GM23248 (cell line): ENCODE measurements at regions not wholly inside any gene's neighbourhood (a gene's known extent, or its start where the extent isn't known, plus 50 kb on each side); places are given as distances from the start of the nearest gene placed in this dataset.

ENCODE experiments used
- DNase-seq: peaks from one replicate; pipeline ENCODE4 v3.0.0-alpha.2; 2015
- H2AFZ ChIP-seq: fragments of 200-600 bp; sonication (generic); 2 replicates; pipeline ENCODE4 v1.6.1; 2016; ENCODE audit warnings: antibody characterized with exemption
- H3F3A ChIP-seq: fragments of 200-600 bp; sonication (generic); 2 replicates; pipeline ENCODE4 v1.6.1; 2016; ENCODE audit warnings: mild to moderate bottlenecking, antibody characterized with exemption, mixed run types; ENCODE audit not compliant: insufficient read depth
- H3K27ac ChIP-seq: fragments of 200-600 bp; sonication (generic); 2 replicates; pipeline ENCODE4 v1.5.1; 2016; ENCODE audit warnings: mild to moderate bottlenecking
- H3K27me3 ChIP-seq: fragments of 200-600 bp; sonication (generic); replicated peaks from 2 replicates; pipeline ENCODE4 v1.6.1; 2016; ENCODE audit warnings: mild to moderate bottlenecking; ENCODE audit not compliant: insufficient read depth
- H3K36me3 ChIP-seq: fragments of 200-600 bp; sonication (generic); 2 replicates; pipeline ENCODE4 v1.6.1; 2016; ENCODE audit warnings: low read depth, mild to moderate bottlenecking
- H3K4me1 ChIP-seq: fragments of 200-600 bp; sonication (generic); 2 replicates; pipeline ENCODE4 v1.6.1; 2016; ENCODE audit warnings: mild to moderate bottlenecking; ENCODE audit not compliant: insufficient read depth
- H3K4me2 ChIP-seq: fragments of 200-600 bp; sonication (generic); one replicate; pipeline ENCODE4 v1.6.1; 2016; ENCODE audit warnings: mild to moderate bottlenecking; ENCODE audit not compliant: unreplicated experiment
- H3K4me3 ChIP-seq: fragments of 200-600 bp; sonication (generic); 2 replicates; pipeline ENCODE4 v1.5.1; 2016; ENCODE audit warnings: mild to moderate bottlenecking
- H3K79me2 ChIP-seq: fragments of 200-600 bp; sonication (generic); 2 replicates; pipeline ENCODE4 v1.6.1; 2016; ENCODE audit warnings: mild to moderate bottlenecking; ENCODE audit not compliant: insufficient read depth
- H3K9ac ChIP-seq: fragments of 200-600 bp; sonication (generic); 2 replicates; pipeline ENCODE4 v1.6.1; 2016; ENCODE audit warnings: mild to moderate bottlenecking
- H3K9me2 ChIP-seq: fragments of 200-600 bp; sonication (generic); 2 replicates; pipeline ENCODE4 v1.6.1; 2016; ENCODE audit warnings: mixed run types, mild to moderate bottlenecking, moderate library complexity; ENCODE audit not compliant: insufficient read depth
- H3K9me3 ChIP-seq: fragments of 200-600 bp; sonication (generic); one replicate; pipeline ENCODE4 v1.6.1; 2017; ENCODE audit warnings: low read depth
- H4K20me1 ChIP-seq: fragments of 200-600 bp; sonication (generic); 2 replicates; pipeline ENCODE4 v1.6.0; 2016; ENCODE audit not compliant: insufficient read depth
- EZH2 ChIP-seq: fragments of 200-600 bp; sonication (generic); IDR thresholded peaks from 2 replicates; pipeline ENCODE4 v1.6.1; 2018; ENCODE audit warnings: antibody characterized with exemption, mild to moderate bottlenecking; ENCODE audit not compliant: insufficient read depth, poor library complexity, severe bottlenecking
- EZH2phosphoT487 ChIP-seq: fragments of 200-600 bp; sonication (generic); IDR thresholded peaks from 2 replicates; pipeline ENCODE4 v1.6.1; 2018; ENCODE audit warnings: antibody characterized with exemption, moderate library complexity, mild to moderate bottlenecking, low read depth; ENCODE audit not compliant: insufficient read depth
- WGBS, 2 experiments: methylation state at CpG; one replicate each; pipeline ENCODE4 v1.1.6; 2015 to 2017; ENCODE audit warnings: low lambda C conversion rate in 2 of 2, low coverage in 1 of 2; ENCODE audit errors: missing lambda C conversion rate in 2 of 2; 5-methylcytosine and 5-hydroxymethylcytosine counted together
- in situ Hi-C: fragments of 300-500 bp; cut with MboI; formaldehyde crosslinking; loops from 2 replicates; pipeline ENCODE4 v1.15.0; 2020

DNA sequence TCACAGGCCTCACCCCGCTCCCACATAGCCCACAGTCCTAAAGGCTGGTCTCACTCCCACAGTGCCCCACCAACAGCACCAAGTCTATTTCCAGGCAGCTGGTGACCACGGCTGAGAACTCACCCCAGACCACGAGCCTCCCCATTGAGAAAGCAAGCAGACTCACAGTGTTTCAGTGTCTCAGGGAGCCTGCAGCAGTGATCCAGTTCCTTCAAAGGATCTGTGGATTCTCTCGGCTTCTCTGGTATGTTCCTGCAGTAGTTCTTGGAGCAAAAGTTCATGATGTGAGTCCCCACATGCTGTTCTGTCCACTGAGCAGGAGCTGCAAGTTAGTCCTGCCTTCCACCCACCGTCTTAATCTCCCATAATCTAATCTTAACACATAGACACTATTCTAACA is 185.3 kb upstream of the CDH6 start:
- H3K27ac ChIP-seq: no peak overlapping the region
- no peaks in the 10 kb centered on the region for H3F3A ChIP-seq
- no peak for TF ChIP-seq EZH2
- no peak for TF ChIP-seq EZH2phosphoT487
- WGBS, 2 experiments: 31 to 33% methylated on average over 5 of the region's 5 CpGs
- no peak overlapping the region for H2AFZ ChIP-seq
- 0 out of 2 replicates have a peak, but pooled peaks cover 2% of the 10 kb centered on the region for H3K9me2 ChIP-seq
- DNase-seq: no peak
- H3K27me3 ChIP-seq: no peaks in the 10 kb centered on the region; the same call in none of the 2 replicates
- H3K36me3 ChIP-seq: no peaks in the 10 kb centered on the region
- H3K4me2 ChIP-seq: no peak overlapping the region
- no peak overlapping the region for H3K9ac ChIP-seq
- H3K4me1 ChIP-seq: no peaks in the 10 kb centered on the region
- no peaks in the 10 kb centered on the region for H4K20me1 ChIP-seq
- H3K4me3 ChIP-seq: no peak overlapping the region
- H3K9me3 ChIP-seq: no peaks in the 10 kb centered on the region
- no peaks in the 10 kb centered on the region for H3K79me2 ChIP-seq
- in situ Hi-C loops: no loop called here

DNA sequence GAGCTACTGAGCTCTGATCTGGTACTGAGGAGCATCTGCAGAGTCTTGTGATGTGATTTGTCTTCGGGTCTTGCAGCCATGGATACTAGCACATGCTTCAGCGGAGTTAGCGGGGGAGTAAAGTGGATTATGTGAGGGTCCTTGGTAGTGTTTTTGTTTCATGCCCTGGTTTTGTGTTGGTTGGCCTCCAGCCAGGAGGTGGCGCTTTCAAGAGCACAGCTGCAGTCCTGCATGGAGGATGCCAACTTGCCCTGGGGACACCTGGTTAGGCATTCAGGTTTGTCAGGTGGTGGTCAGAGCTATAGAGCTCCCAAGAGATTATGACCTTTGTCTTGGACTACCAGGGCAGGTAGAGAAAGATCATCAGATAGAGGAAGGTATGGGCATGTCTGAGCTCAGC is 185.8 kb upstream of the CDH6 start:
- H3K4me2 ChIP-seq: no peak overlapping the region
- H3K79me2 ChIP-seq: no peaks in the 10 kb centered on the region
- in situ Hi-C loops: no loop called here
- TF ChIP-seq EZH2phosphoT487 (no peak), EZH2 (no peak)
- H2AFZ ChIP-seq: no peak overlapping the region
- no peaks in the 10 kb centered on the region for H3K4me1 ChIP-seq
- H3K36me3 ChIP-seq: no peaks in the 10 kb centered on the region
- H3F3A ChIP-seq: no peaks in the 10 kb centered on the region
- 71 to 76% methylated on average over 4 of the region's 4 CpGs for WGBS, 2 experiments
- no peaks in the 10 kb centered on the region for H4K20me1 ChIP-seq
- no peaks in the 10 kb centered on the region for H3K9me3 ChIP-seq
- no peaks in the 10 kb centered on the region; the same call in none of the 2 replicates for H3K27me3 ChIP-seq
- H3K9me2 ChIP-seq: 0 out of 2 replicates have a peak, but pooled peaks cover under 1% of the 10 kb centered on the region
- H3K4me3 ChIP-seq: no peak overlapping the region
- no peak overlapping the region for H3K9ac ChIP-seq
- no peak for DNase-seq
- no peak overlapping the region for H3K27ac ChIP-seq

DNA sequence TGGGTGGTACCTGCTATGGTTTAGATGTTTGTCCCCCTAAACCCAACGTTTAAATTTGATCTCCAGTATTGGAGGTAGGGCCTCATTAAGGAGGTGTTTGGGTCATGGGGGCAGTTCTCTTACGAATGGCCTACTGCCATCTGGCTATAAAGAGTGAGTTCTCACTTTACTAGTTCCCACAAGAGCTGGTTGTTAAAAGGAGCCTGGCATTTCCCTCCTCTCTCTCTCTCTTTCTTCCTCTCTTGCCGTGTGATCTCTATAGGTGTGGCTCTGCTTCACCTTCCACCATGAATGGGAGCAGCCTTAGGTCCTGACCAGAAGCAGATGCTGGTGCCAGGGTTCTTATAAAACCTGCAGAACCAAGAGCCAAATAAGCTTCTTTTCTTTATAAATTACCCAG is 193.2 kb upstream of the CDH6 start:
- Histone ChIP-seq H3K4me1 (no peaks in the 10 kb centered on the region), H3K9me2 (no peaks in the 10 kb centered on the region), H3K79me2 (no peaks in the 10 kb centered on the region), H3K4me2 (no peak overlapping the region), H3K27ac (no peak overlapping the region), H3K27me3 (no peaks in the 10 kb centered on the region), H3F3A (no peaks in the 10 kb centered on the region), H3K9ac (no peak overlapping the region), H3K4me3 (no peak overlapping the region), H2AFZ (no peak overlapping the region), H3K9me3 (no peaks in the 10 kb centered on the region), H3K36me3 (no peaks in the 10 kb centered on the region), H4K20me1 (no peaks in the 10 kb centered on the region)
- in situ Hi-C loops: no loop called here
- no peak for TF ChIP-seq EZH2phosphoT487
- no peak for TF ChIP-seq EZH2
- 4 to 7% methylated on average over 3 of the region's 3 CpGs for WGBS, 2 experiments
- no peak for DNase-seq

DNA sequence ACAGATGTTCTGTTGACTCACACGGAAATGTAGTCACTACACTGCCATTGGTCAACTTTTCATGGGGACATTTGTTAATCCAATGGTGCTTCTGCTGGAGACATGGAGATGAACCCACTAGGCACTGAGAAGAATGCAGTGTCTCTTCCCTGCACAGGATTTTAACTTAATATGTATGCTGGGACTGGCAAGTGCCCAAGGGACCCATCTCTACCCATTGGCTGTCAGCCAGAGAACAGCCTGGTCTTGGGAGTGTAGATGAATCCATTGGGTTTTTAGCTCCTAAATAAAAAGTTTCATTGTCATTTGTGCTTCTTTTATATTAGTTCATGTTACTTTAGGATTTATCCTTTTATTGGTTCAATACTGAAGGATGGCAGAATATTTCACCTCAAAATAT is 195.8 kb upstream of the CDH6 start:
- DNase-seq: peak; percentile 4
- Histone ChIP-seq H2AFZ (no peak overlapping the region), H4K20me1 (no peaks in the 10 kb centered on the region), H3K9ac (no peak overlapping the region), H3K4me1 (no peaks in the 10 kb centered on the region), H3K27ac (no peak overlapping the region), H3K9me2 (no peaks in the 10 kb centered on the region), H3K9me3 (no peaks in the 10 kb centered on the region), H3K79me2 (no peaks in the 10 kb centered on the region), H3K4me3 (no peak overlapping the region), H3F3A (no peaks in the 10 kb centered on the region), H3K36me3 (no peaks in the 10 kb centered on the region), H3K27me3 (no peaks in the 10 kb centered on the region), H3K4me2 (no peak overlapping the region)
- in situ Hi-C loops: no loop called here
- TF ChIP-seq EZH2 (no peak), EZH2phosphoT487 (no peak)
- WGBS, 2 experiments: 0 to 3% methylated on average over 1 of the region's 1 CpG

DNA sequence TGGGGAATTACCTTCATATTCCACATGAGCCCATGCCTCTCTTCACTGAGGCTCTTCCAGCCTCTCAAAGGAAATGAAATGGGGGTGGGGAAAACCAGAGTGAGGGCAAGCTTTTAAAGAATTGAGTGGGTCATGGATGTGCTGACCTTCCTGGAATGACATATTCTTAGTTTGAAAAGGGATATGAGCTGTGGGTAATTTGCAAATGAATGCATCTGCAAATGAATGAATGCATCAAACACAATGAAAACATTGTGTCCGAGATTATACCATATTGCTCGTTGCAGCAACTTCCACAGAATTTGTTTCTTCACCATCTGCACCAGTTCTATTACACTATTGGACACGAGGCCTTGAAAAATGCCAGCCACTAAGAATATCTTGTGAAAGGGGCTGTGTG is 198.6 kb upstream of the CDH6 start:
- H3F3A ChIP-seq: no peaks in the 10 kb centered on the region
- H3K79me2 ChIP-seq: no peaks in the 10 kb centered on the region
- no peaks in the 10 kb centered on the region for H3K9me2 ChIP-seq
- no peak overlapping the region for H3K27ac ChIP-seq
- no peaks in the 10 kb centered on the region for H3K27me3 ChIP-seq
- WGBS, 2 experiments: 23 to 36% methylated on average over 3 of the region's 3 CpGs
- in situ Hi-C loops: no loop called here
- H3K36me3 ChIP-seq: no peaks in the 10 kb centered on the region
- TF ChIP-seq EZH2phosphoT487 (no peak), EZH2 (no peak)
- DNase-seq: no peak
- no peak overlapping the region for H3K9ac ChIP-seq
- H3K4me1 ChIP-seq: no peaks in the 10 kb centered on the region
- no peak overlapping the region for H3K4me3 ChIP-seq
- H4K20me1 ChIP-seq: no peaks in the 10 kb centered on the region
- H3K4me2 ChIP-seq: no peak overlapping the region
- H2AFZ ChIP-seq: no peak overlapping the region
- H3K9me3 ChIP-seq: no peaks in the 10 kb centered on the region
